Activated T-cell treated with anti-CD3 and anti-CD28 coated beads, Interleukin-2, amount 50 U/mL, for 72 hours (primary cell): ENCODE measurements at regions not wholly inside any gene's neighbourhood (a gene's known extent, or its start where the extent isn't known, plus 50 kb on each side); places are given as distances from the start of the nearest gene placed in this dataset.
"Not testable (repeated sequence)": the region's sequence is repeated elsewhere in the genome, so short reads cannot be mapped to it uniquely, and the experiment has no call there.

Experiments
- ATAC-seq, 2 donors: fragments of 150-1000 bp; cut with Tn5 transposase; replicated peaks in 1 of 2; 2 replicates each; pipeline ENCODE4 v1.10.0; 2021; ENCODE audit warnings: moderate library complexity in 2 of 2, mild to moderate bottlenecking in 1 of 2
- DNase-seq, 2 donors: peaks; one replicate each; pipeline ENCODE4 v3.0.0; 2021 to 2022; ENCODE audit warnings: mixed read lengths in 1 of 2
- H3K27ac Mint-ChIP-seq: one replicate; pipeline ENCODE4 v1.8.0; 2022; ENCODE audit warnings: mild to moderate bottlenecking, moderate library complexity, mixed read lengths
- H3K27me3 Mint-ChIP-seq: one replicate; pipeline ENCODE4 v1.8.0; 2022; ENCODE audit warnings: low read depth, mixed read lengths
- H3K36me3 Mint-ChIP-seq, 2 donors: one replicate each; pipeline ENCODE4 v1.8.0; 2022; ENCODE audit warnings: mixed read lengths in 2 of 2, mild to moderate bottlenecking in 1 of 2; ENCODE audit not compliant: insufficient read depth in 2 of 2
- H3K4me1 Mint-ChIP-seq: one replicate; pipeline ENCODE4 v1.8.0; 2022; ENCODE audit warnings: low read depth, mixed read lengths
- H3K4me3 Mint-ChIP-seq, 2 donors: one replicate each; pipeline ENCODE4 v1.8.0; 2022; ENCODE audit warnings: mild to moderate bottlenecking in 2 of 2, mixed read lengths in 2 of 2, moderate library complexity in 2 of 2
- H3K9me3 Mint-ChIP-seq, 2 donors: one replicate each; pipeline ENCODE4 v1.8.0; 2022; ENCODE audit warnings: mixed read lengths in 2 of 2

GRCh38 chr15:69914960-69915359 lies 182.8 kb downstream of the TLE3 start:
- Mint-ChIP-seq H3K27ac (no peak overlapping the region), H3K36me3 (no peaks in the 10 kb centered on the region), H3K4me3 (no peak overlapping the region), H3K4me1 (no peaks in the 10 kb centered on the region), H3K27me3 (no peaks in the 10 kb centered on the region), H3K9me3 (no peaks in the 10 kb centered on the region)
- DNase-seq (no peak), ATAC-seq (no peak)

- ATAC-seq (no peak), DNase-seq (no peak)
- no peaks in the 10 kb centered on the region for H3K4me1 Mint-ChIP-seq
- no peaks in the 10 kb centered on the region for H3K36me3 Mint-ChIP-seq
- H3K27ac Mint-ChIP-seq, result no peak overlapping the region
- H3K4me3 Mint-ChIP-seq, result no peak overlapping the region
- no peaks in the 10 kb centered on the region for H3K9me3 Mint-ChIP-seq
- H3K27me3 Mint-ChIP-seq, result no peaks in the 10 kb centered on the region
Observed at GRCh38 chr15:69916169-69916785, 181.4 kb downstream of the TLE3 start.

GRCh38 chr15:69917056-69917455 lies 180.7 kb downstream of the TLE3 start:
- Mint-ChIP-seq H3K4me1 (no peaks in the 10 kb centered on the region), H3K4me3 (no peak overlapping the region), H3K9me3 (no peaks in the 10 kb centered on the region)

GRCh38 chr15:69919816-69920215 lies 177.9 kb downstream of the TLE3 start:
- DNase-seq (no peak), ATAC-seq (no peak)
- H3K4me1 Mint-ChIP-seq, result no peaks in the 10 kb centered on the region
- peaks cover 6% of the 10 kb centered on the region in 2 donors for H3K9me3 Mint-ChIP-seq
- peaks cover 4 to 7% of the 10 kb centered on the region in 2 donors for H3K36me3 Mint-ChIP-seq
- no peaks in the 10 kb centered on the region for H3K27me3 Mint-ChIP-seq
- no peak overlapping the region for H3K4me3 Mint-ChIP-seq
- H3K27ac Mint-ChIP-seq, result no peak overlapping the region

More at GRCh38 chr15:69917056-69917455, 180.7 kb downstream of the TLE3 start:
- no peak for DNase-seq
- H3K36me3 Mint-ChIP-seq, result no peaks in the 10 kb centered on the region
- no peaks in the 10 kb centered on the region for H3K27me3 Mint-ChIP-seq
- H3K27ac Mint-ChIP-seq, result no peak overlapping the region
- ATAC-seq, result no peak

- ATAC-seq (no peak), DNase-seq (no peak)
- Mint-ChIP-seq H3K27ac (no peak overlapping the region), H3K4me3 (no peak overlapping the region), H3K4me1 (no peaks in the 10 kb centered on the region), H3K36me3 (peaks cover 4 to 9% of the 10 kb centered on the region in 2 donors), H3K9me3 (peaks cover 6 to 7% of the 10 kb centered on the region in 2 donors), H3K27me3 (no peaks in the 10 kb centered on the region)
Observed at GRCh38 chr15:69920221-69920620, 177.5 kb downstream of the TLE3 start.

- peaks cover 4 to 12% of the 10 kb centered on the region in 2 donors for H3K36me3 Mint-ChIP-seq
- ATAC-seq (no peak), DNase-seq (no peak)
- H3K9me3 Mint-ChIP-seq, result peaks cover 6 to 13% of the 10 kb centered on the region in 2 donors
- no peaks in the 10 kb centered on the region for H3K27me3 Mint-ChIP-seq
- no peak overlapping the region for H3K27ac Mint-ChIP-seq
- no peaks in the 10 kb centered on the region for H3K4me1 Mint-ChIP-seq
- no peak overlapping the region for H3K4me3 Mint-ChIP-seq
Observed at GRCh38 chr15:69921626-69922619, 175.8 kb downstream of the TLE3 start.

- Mint-ChIP-seq H3K36me3 (peaks cover 4 to 15% of the 10 kb centered on the region in 2 donors), H3K9me3 (peaks cover 9 to 17% of the 10 kb centered on the region in 2 donors), H3K27me3 (no peaks in the 10 kb centered on the region), H3K27ac (no peak overlapping the region), H3K4me1 (no peaks in the 10 kb centered on the region), H3K4me3 (no peak overlapping the region)
- ATAC-seq (no peak), DNase-seq (no peak)
Observed at GRCh38 chr15:69924531-69924930, 173.2 kb downstream of the TLE3 start.

GRCh38 chr15:69926006-69926405 lies 171.7 kb downstream of the TLE3 start:
- DNase-seq (no peak), ATAC-seq (no peak)
- Mint-ChIP-seq H3K9me3 (peaks cover 11 to 19% of the 10 kb centered on the region in 2 donors), H3K4me3 (no peak overlapping the region), H3K27ac (no peak overlapping the region), H3K27me3 (no peaks in the 10 kb centered on the region), H3K4me1 (no peaks in the 10 kb centered on the region), H3K36me3 (peaks cover 4 to 15% of the 10 kb centered on the region in 2 donors)

- ATAC-seq (no peak), DNase-seq (no peak)
- Mint-ChIP-seq H3K27ac (no peak overlapping the region), H3K4me1 (no peaks in the 10 kb centered on the region), H3K27me3 (no peaks in the 10 kb centered on the region), H3K36me3 (peaks cover 4 to 15% of the 10 kb centered on the region in 2 donors), H3K4me3 (no peak overlapping the region), H3K9me3 (peaks cover 11 to 19% of the 10 kb centered on the region in 2 donors)
Observed at GRCh38 chr15:69926721-69927120, 171.0 kb downstream of the TLE3 start.

- not testable (repeated sequence) for H3K27me3 Mint-ChIP-seq, DNase-seq, ATAC-seq, H3K4me1 Mint-ChIP-seq, H3K27ac Mint-ChIP-seq, H3K4me3 Mint-ChIP-seq
- peaks cover 9 to 17% of the 10 kb centered on the region in 2 donors for H3K9me3 Mint-ChIP-seq
- H3K36me3 Mint-ChIP-seq, result peaks cover 4 to 13% of the 10 kb centered on the region in 2 donors
Observed at GRCh38 chr15:69928890-69929289, 168.8 kb downstream of the TLE3 start.

- Mint-ChIP-seq H3K36me3 (peaks cover 0 to 8% of the 10 kb centered on the region in 2 donors), H3K9me3 (peaks cover 5 to 13% of the 10 kb centered on the region in 2 donors), H3K4me1 (no peaks in the 10 kb centered on the region), H3K4me3 (no peak overlapping the region), H3K27ac (no peak overlapping the region), H3K27me3 (no peaks in the 10 kb centered on the region)
- ATAC-seq, result no peak
- DNase-seq, result no peak
Observed at GRCh38 chr15:69929905-69930630, 167.6 kb downstream of the TLE3 start.

- H3K4me3 Mint-ChIP-seq, result no peak overlapping the region
- H3K4me1 Mint-ChIP-seq, result no peaks in the 10 kb centered on the region
- DNase-seq (no peak), ATAC-seq (no peak)
- no peak overlapping the region for H3K27ac Mint-ChIP-seq
- H3K27me3 Mint-ChIP-seq, result peaks cover 3% of the 10 kb centered on the region
- H3K9me3 Mint-ChIP-seq, result peaks cover 5 to 13% of the 10 kb centered on the region in 2 donors
- peaks cover 0 to 8% of the 10 kb centered on the region in 2 donors for H3K36me3 Mint-ChIP-seq
Observed at GRCh38 chr15:69930754-69931153, 167.0 kb downstream of the TLE3 start.

- no peaks in the 10 kb centered on the region for H3K4me1 Mint-ChIP-seq
- peaks cover 5 to 12% of the 10 kb centered on the region in 2 donors for H3K9me3 Mint-ChIP-seq
- no peak overlapping the region for H3K4me3 Mint-ChIP-seq
- H3K27ac Mint-ChIP-seq, result no peak overlapping the region
- ATAC-seq (no peak), DNase-seq (no peak)
- H3K36me3 Mint-ChIP-seq, result peaks cover 0 to 8% of the 10 kb centered on the region in 2 donors
- peaks cover 5% of the 10 kb centered on the region for H3K27me3 Mint-ChIP-seq
Observed at GRCh38 chr15:69931156-69931555, 166.6 kb downstream of the TLE3 start.
